ENCODE measurements at regions not wholly inside any gene's neighbourhood (a gene's known extent, or its start where the extent isn't known, plus 50 kb on each side); places are given as distances from the start of the nearest gene placed in this dataset.
A peak's percentile ranks its signal among the peaks of the same experiment; 100 is the strongest.

- no peak for DNase-seq (ENCODE audit: low read depth)
Observed at GRCh38 chr3:130260918-130261317, 84.6 kb upstream of the COL6A5 start.

DNA sequence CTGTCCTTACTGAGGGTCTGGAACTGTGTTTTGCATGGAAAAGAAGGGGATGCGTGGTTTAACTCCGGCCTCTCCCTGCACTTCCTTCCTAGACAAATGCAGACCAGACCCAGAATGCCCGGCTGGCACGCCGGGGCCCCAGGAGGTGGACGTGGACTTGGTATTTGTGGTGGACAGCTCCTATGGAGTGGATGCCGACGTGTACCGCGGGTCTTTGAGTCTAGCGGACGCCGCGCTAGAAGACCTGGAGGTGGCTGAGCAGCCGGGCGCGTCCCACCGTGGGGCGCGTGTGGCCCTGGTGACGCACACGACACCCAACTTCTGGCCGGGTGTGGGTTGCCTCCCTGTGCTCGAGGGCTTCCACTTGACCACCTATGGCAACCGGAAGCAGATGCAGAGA lies 81.8 kb upstream of the COL6A5 start:
- DNase-seq (ENCODE audit: low read depth): no peak

GRCh38 chr3:130266817-130267216 lies 78.7 kb upstream of the COL6A5 start:
- DNase-seq (ENCODE audit: low read depth): no peak

DNA sequence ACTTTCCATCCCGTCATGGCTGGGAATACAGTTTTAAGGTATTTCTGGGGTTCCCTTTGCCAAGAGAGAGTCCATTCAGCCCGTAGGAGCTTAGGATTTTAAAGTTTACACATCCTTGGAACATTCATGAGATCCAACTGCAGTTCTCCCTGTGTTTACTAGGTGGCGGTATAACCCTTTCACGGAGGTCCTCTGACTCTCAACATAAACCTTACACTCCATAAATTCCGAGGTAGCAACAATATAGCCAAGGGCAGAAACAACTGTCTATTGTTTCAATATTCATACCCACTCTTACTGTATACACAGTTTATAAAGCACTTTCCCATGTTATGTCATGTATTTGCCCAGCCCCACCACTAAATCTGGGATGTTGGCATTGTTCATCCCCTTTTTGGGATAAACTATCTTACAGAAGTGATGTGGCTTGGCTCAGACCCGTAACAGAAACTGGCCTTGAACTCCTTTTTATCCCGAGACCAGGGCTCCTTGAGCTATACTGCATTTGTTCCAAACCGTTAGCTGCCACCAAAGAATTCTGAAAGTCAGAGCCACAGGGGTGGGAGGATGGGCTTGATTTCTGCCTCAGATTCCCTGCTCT lies 69.2 kb upstream of the COL6A5 start:
- DNase-seq (ENCODE audit: low read depth): peak; percentile 46

DNA sequence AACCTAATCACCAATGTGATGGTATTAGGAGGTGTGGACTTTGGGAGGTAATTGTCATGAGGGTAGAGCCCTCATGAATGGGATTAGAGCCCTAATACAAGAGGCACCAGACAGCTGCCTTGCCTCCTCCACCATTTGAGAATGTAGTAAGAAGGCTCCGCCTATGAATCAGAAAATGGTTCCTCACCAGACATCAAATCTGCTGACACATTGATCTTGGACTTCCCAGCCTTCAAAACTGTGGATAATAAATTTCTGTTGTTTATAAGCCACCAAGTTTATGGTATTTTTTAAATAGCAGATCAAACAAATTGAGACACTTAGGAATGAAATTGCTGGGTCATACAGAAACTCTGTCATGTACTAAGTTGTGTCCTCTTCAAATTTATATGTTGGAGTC lies 56.8 kb upstream of the COL6A5 start:
- DNase-seq (ENCODE audit: low read depth): no peak

DNA sequence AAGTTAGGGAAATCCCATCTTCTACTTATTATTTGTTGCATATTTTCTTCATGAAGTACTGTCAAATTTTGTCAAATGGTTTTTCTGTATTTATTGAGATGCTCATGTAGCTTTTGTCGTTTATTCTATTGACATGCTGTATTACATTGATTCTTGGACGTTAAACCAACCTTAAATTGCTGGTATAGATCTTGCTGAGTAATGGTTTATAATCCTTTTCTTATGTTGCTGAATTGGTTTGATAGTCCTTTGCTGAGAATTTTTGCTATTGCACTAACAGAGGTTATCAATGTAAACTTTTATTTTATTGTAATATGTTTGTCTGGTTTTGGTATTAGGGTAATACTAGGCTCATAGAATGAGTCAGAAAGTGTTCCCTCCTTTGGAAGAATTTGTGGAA lies 54.3 kb upstream of the COL6A5 start:
- DNase-seq (ENCODE audit: low read depth): no peak

GRCh38 chr3:130293247-130293646 lies 52.2 kb upstream of the COL6A5 start:
- no peak for DNase-seq (ENCODE audit: low read depth)

Measured in HS-5 (cell line).